Colonic mucosa (tissue), 4 donors: ENCODE measurements at regions not wholly inside any gene's neighbourhood (a gene's known extent, or its start where the extent isn't known, plus 50 kb on each side); places are given as distances from the start of the nearest gene placed in this dataset.

ENCODE experiments used
- DNase-seq: peaks from one replicate; pipeline ENCODE4 v3.0.0-alpha.2; 2020
- H3K27ac ChIP-seq: fragments of 200-600 bp; one replicate; pipeline ENCODE4 v1.8.0; 2021
- H3K27me3 ChIP-seq: fragments of 200-600 bp; one replicate; pipeline ENCODE4 v1.8.0; 2021
- H3K36me3 ChIP-seq: fragments of 200-600 bp; one replicate; pipeline ENCODE4 v1.8.0; 2021
- H3K4me1 ChIP-seq: fragments of 200-600 bp; one replicate; pipeline ENCODE4 v1.8.0; 2021; ENCODE audit warnings: mild to moderate bottlenecking
- H3K4me3 ChIP-seq: fragments of 200-600 bp; one replicate; pipeline ENCODE4 v1.8.0; 2021
- H3K9ac ChIP-seq, 2 donors: one replicate each; pipeline ENCODE4 v1.7.0; 2013; ENCODE audit warnings: control low read depth in 2 of 2, low read depth in 2 of 2, low read length in 2 of 2
- H3K9me3 ChIP-seq: fragments of 200-600 bp; one replicate; pipeline ENCODE4 v1.8.0; 2021
- intact Hi-C: fragments of 100-400 bp; cut with DNase I; formaldehyde crosslinking; loops from one replicate; pipeline ENCODE4 v1.14.1; 2022
- TF ChIP-seq, protein P1 (sequence below): fragments of 200-600 bp; IDR thresholded peaks from one replicate; pipeline ENCODE4 v1.8.0; 2022; ENCODE audit warnings: antibody characterized with exemption, mild to moderate bottlenecking
- donor health status: healthy.
- donor health status: DM: no; HTN: no; CAD: no.
- donor health status: DM: no; HTN: no; CAD: no.

DNA sequence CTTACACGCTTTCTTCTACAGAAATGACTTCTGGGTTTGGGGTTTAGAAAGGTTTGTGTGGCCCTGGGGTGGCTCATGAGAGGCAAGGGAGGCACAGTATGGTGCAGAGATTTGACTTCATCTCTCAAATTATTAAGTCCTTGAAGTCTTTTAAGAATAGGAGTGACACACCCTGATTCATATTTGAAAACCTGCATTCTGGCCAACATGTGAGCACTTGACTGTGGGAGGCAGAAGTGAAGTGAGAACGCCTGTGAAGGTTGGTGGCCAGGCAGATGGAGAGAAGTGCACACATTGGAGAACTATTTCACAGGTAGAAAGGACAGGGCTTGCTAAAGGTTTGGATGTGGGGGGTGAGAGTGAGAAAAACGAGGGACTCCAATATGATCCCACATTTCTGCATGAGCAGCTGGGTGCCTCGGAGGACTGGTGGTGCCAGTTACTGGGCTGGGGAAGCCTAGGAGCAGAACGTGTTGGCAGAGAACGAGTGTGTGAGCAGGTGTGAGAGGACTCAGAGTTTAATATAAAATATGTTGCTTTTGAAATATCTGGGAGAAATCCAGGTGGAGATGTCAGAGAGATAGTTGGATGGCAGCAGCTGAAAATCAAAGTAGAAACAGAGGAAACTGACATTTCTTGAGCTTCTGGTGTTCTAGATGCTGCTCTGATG lies 240.0 kb upstream of the ADAMTSL1 start:
- Histone ChIP-seq H3K36me3 (no peaks in the 10 kb centered on the region), H3K9ac (no peak overlapping the region), H3K27me3 (no peaks in the 10 kb centered on the region), H3K9me3 (no peaks in the 10 kb centered on the region), H3K4me3 (no peak overlapping the region), H3K27ac (no peak overlapping the region), H3K4me1 (no peaks in the 10 kb centered on the region)
- intact Hi-C loops, result no loop called here
- no peak for DNase-seq
- TF ChIP-seq, protein P1, sequence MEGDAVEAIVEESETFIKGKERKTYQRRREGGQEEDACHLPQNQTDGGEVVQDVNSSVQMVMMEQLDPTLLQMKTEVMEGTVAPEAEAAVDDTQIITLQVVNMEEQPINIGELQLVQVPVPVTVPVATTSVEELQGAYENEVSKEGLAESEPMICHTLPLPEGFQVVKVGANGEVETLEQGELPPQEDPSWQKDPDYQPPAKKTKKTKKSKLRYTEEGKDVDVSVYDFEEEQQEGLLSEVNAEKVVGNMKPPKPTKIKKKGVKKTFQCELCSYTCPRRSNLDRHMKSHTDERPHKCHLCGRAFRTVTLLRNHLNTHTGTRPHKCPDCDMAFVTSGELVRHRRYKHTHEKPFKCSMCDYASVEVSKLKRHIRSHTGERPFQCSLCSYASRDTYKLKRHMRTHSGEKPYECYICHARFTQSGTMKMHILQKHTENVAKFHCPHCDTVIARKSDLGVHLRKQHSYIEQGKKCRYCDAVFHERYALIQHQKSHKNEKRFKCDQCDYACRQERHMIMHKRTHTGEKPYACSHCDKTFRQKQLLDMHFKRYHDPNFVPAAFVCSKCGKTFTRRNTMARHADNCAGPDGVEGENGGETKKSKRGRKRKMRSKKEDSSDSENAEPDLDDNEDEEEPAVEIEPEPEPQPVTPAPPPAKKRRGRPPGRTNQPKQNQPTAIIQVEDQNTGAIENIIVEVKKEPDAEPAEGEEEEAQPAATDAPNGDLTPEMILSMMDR, result no peak

DNA sequence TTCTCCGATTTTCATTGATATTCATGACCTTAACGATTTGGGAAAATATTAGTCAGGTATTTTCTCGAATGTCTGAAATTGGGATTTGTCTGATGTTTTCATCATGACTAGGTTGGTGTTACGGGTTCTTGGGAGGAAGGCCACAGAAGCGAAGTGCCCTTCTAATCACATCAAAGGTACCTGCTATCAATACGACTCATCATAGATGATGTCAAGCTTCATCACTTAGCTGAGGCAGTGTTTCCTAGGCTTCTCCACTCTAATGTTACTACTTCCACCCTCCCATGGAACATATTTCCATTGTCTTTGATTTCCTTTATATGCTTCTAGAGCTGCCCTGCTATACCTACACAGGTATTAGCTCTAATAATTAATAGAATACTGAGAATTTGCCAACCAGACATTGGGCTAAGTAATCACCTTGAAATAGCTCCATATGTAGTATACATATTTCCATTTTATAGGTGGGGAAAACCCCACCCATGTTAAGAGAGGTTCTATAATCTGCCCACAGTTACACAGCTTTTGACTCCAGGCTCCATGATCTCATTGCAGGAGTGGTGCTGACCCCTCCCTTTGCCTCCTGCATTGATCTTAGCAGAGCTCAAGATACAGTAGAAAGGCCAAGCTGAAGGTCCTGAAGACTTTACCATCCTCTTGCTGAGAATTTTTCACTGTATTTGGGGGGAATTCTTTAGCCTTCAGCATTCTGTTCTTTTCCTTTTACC lies 238.6 kb upstream of the ADAMTSL1 start:
- TF ChIP-seq, protein P1, result no peak
- no peak for DNase-seq
- H3K27me3 ChIP-seq, result no peaks in the 10 kb centered on the region
- H3K9ac ChIP-seq, result no peak overlapping the region
- H3K27ac ChIP-seq, result no peak overlapping the region
- H3K4me3 ChIP-seq, result no peak overlapping the region
- H3K36me3 ChIP-seq, result no peaks in the 10 kb centered on the region
- no peaks in the 10 kb centered on the region for H3K9me3 ChIP-seq
- no peaks in the 10 kb centered on the region for H3K4me1 ChIP-seq
- intact Hi-C loops, result no loop called here

GRCh38 chr9:18236336-18236735 lies 237.6 kb upstream of the ADAMTSL1 start:
- H3K36me3 ChIP-seq, result no peaks in the 10 kb centered on the region
- TF ChIP-seq, protein P1, result no peak
- H3K4me1 ChIP-seq, result no peaks in the 10 kb centered on the region
- no peak overlapping the region for H3K27ac ChIP-seq
- no peak overlapping the region for H3K4me3 ChIP-seq
- intact Hi-C loops, result no loop called here
- DNase-seq, result no peak
- H3K27me3 ChIP-seq, result no peaks in the 10 kb centered on the region
- H3K9me3 ChIP-seq, result no peaks in the 10 kb centered on the region
- no peak overlapping the region for H3K9ac ChIP-seq

DNA sequence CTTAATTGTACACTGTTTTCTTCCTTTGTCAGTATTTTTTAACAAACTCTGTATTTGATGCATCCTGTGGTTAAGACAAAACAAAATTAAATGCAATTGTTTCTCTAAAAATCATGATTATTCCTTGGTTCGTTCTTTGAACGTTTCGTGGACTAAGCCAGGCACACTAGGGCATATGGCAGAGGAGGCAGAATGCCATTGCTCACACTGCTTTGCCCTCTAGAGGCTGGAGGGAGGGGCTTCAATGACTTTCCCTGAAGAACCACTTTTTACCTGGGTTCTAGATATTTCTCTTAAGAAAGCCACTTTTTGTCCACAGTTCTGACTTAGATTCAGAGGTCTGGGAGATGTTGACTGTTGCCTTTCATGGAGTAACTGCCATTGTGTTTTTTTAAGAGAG lies 236.2 kb upstream of the ADAMTSL1 start:
- no peaks in the 10 kb centered on the region for H3K4me1 ChIP-seq
- H3K27ac ChIP-seq, result no peak overlapping the region
- TF ChIP-seq, protein P1, result no peak
- no peak overlapping the region for H3K9ac ChIP-seq
- no peaks in the 10 kb centered on the region for H3K9me3 ChIP-seq
- H3K27me3 ChIP-seq, result no peaks in the 10 kb centered on the region
- no peaks in the 10 kb centered on the region for H3K36me3 ChIP-seq
- DNase-seq, result no peak
- intact Hi-C loops, result no loop called here
- no peak overlapping the region for H3K4me3 ChIP-seq

DNA sequence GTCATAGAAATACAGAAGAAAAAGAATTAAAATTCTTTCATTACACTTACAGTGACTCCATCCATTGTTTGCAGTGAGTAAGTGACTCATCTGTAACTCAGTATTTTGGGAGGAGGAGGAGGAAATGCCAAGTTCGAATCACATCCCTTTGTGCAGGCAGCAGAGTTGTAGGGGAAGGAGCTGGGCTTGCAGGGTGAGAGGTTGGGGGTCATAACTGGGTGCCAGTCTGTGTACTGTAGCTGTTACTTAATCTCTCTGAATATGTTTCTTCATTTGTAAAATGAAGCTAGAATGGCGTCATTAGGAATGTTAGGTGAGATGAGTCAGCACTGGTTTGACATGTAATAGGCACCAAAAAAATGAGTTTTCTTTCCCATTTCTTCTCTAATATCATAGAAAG lies 235.7 kb upstream of the ADAMTSL1 start:
- Histone ChIP-seq H3K36me3 (no peaks in the 10 kb centered on the region), H3K4me1 (no peaks in the 10 kb centered on the region), H3K9me3 (no peaks in the 10 kb centered on the region), H3K9ac (no peak overlapping the region), H3K27ac (no peak overlapping the region), H3K4me3 (no peak overlapping the region), H3K27me3 (no peaks in the 10 kb centered on the region)
- DNase-seq, result no peak
- TF ChIP-seq, protein P1, result no peak
- intact Hi-C loops, result no loop called here
